ENCODE measurements at regions not wholly inside any gene's neighbourhood (a gene's known extent, or its start where the extent isn't known, plus 50 kb on each side); places are given as distances from the start of the nearest gene placed in this dataset.
"Not testable (repeated sequence)": the region's sequence is repeated elsewhere in the genome, so short reads cannot be mapped to it uniquely, and the experiment has no call there.

DNA sequence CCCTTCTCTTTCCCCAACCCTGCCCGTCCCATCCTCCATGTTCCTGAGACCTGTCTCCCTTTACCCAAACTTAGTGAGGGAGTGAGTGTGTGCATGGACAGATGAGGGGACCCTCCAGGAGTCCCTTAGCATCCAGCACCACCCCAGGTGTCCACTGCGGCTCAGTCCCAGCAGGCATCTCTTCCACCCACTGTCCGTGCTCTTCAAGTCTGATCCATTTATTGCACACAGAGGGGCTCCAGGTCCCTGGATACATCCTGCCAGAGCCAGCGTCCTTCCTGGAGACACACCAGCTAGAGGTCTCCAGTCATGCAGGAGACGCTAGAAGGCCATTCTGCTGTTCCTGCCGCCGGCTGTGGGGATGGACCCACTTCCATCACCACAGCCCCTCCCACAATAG, 239.2 kb downstream of the ADGRD1 start:
- no peak for DNase-seq (ENCODE audit: low read depth)
- TF ChIP-seq, protein P1, sequence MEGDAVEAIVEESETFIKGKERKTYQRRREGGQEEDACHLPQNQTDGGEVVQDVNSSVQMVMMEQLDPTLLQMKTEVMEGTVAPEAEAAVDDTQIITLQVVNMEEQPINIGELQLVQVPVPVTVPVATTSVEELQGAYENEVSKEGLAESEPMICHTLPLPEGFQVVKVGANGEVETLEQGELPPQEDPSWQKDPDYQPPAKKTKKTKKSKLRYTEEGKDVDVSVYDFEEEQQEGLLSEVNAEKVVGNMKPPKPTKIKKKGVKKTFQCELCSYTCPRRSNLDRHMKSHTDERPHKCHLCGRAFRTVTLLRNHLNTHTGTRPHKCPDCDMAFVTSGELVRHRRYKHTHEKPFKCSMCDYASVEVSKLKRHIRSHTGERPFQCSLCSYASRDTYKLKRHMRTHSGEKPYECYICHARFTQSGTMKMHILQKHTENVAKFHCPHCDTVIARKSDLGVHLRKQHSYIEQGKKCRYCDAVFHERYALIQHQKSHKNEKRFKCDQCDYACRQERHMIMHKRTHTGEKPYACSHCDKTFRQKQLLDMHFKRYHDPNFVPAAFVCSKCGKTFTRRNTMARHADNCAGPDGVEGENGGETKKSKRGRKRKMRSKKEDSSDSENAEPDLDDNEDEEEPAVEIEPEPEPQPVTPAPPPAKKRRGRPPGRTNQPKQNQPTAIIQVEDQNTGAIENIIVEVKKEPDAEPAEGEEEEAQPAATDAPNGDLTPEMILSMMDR (conservative IDR thresholded peaks at IDR 0.05; ENCODE audit: low read length): no peak
- H3K4me3 ChIP-seq (ENCODE audit: low read length): no peak overlapping the region

DNA sequence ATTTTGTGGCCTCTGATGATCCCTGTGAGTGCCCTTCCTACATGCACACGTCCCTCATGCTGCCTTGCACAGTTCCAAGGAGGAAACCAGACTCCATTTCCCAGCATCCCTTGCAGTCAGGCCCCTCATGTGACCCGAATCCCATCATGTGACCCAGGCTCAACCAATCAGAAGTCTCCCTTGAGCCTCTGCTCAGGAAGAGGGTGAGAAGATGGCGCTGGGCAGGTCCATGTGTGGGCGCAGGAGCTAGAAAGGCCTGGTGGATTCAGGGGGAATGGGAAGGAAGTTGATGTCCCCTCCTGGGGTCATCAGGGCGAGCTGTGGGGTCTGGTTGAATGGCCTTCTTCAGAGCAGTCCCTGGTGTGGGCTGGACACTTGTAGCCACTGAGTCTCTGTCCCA, 240.5 kb downstream of the ADGRD1 start:
- no peak overlapping the region for H3K4me3 ChIP-seq (ENCODE audit: low read length)
- DNase-seq (ENCODE audit: low read depth): no peak
- TF ChIP-seq, protein P1 (conservative IDR thresholded peaks at IDR 0.05; ENCODE audit: low read length): no peak

DNA sequence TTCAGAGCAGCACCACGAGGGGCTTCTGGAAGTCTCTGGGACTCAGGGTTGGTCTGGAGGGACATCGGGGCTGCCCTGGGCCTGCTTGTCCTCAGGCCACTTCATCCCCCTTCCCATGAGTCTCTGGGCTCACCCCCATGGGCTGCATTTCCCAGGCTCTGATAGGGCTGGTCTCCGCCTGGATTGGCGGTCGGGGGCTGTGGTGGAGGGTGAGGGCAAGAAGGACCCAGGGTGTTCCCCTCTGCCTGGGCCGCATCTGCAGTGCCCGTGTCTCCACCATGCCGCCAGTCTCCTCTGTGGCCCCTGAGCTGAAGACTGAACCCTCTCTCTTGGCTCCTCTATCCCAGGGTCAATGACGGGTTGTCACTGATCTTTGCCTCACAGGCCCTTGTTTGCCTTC, 242.1 kb downstream of the ADGRD1 start:
- TF ChIP-seq, protein P1 (conservative IDR thresholded peaks at IDR 0.05; ENCODE audit: low read length): no peak
- no peak overlapping the region for H3K4me3 ChIP-seq (ENCODE audit: low read length)
- no peak for DNase-seq (ENCODE audit: low read depth)

DNA sequence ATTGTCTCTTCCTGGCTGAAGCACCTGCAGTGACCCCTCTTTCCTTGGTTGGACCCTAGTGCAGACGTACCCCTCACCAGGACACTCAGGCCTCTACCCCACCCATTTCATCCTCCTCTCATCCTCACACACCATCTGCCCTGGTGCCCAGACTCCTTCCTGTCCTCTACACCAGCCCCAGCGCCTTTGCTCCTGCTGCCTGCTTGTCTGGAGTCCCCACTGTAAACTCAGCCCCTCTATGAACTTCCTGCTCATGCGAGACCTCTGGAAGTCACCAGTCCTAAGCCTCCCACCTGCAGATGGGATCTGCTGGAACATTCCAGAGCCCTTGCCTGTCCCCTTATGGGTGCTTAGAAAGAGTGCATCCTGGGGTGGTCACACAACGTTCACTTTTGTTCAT, 242.5 kb downstream of the ADGRD1 start:
- H3K4me3 ChIP-seq (ENCODE audit: low read length): no peak overlapping the region
- TF ChIP-seq, protein P1 (conservative IDR thresholded peaks at IDR 0.05; ENCODE audit: low read length): no peak
- no peak for DNase-seq (ENCODE audit: low read depth)

DNA sequence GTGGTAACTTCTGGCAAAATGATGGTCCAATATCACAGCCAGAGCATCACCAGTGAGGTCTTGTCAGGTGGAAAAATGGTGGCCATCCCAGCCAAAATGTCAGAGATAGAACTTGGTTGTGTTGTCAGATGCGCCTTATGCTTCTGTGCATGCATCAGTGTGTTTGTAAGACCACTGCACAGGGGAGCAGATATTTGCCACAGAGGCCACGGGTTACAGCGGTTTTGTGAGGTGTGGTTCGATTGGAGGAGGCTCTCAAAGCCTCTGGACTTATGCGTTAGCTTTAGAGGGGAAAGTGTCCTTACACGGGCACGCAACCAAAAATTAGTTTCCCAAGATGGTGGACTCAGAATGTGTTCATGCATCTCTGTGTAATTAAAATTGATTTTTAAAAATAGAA, 243.8 kb downstream of the ADGRD1 start:
- no peak overlapping the region for H3K4me3 ChIP-seq (ENCODE audit: low read length)
- TF ChIP-seq, protein P1 (conservative IDR thresholded peaks at IDR 0.05; ENCODE audit: low read length): no peak
- no peak for DNase-seq (ENCODE audit: low read depth)

DNA sequence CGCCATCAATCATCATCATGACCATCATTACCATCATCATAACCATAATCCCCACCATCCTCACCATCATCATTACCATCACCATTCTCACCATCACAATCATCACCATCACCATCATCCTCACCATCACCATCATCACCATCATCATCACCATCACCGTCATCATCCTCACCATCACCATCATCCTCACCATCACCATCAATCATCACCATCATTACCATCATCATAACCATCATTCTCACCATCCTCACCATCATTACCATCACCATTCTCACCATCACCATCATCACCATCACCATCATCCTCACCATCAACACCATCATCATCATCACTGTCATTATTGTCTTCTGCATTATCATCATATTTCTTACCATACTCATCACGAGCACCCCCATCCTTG, 245.5 kb downstream of the ADGRD1 start:
- TF ChIP-seq, protein P1 (conservative IDR thresholded peaks at IDR 0.05; ENCODE audit: low read length): no peak
- H3K4me3 ChIP-seq (ENCODE audit: low read length): no peak overlapping the region
- DNase-seq (ENCODE audit: low read depth): no peak

DNA sequence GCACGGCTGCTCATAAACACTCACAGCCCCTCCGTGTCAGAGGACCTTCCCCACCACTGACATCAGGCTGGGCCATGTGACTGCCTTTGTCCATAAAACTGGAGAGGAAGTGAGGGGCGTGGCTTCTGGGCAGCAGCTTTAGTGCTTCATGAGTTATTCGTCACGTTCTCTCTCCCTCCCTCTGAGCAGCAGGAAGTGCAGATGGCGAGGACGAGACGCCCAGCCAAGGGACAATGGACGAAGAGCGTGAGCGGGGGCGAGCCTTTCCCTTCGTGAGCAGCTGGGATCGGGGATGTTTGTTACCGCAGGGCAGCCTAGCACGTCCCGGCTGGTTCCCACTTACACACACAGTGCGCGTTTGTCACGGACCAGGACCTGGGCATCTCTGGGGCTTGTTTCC, 248.2 kb downstream of the ADGRD1 start:
- H3K4me3 ChIP-seq (ENCODE audit: low read length); DNase-seq (ENCODE audit: low read depth): not testable (repeated sequence)

Data from AG10803 (cell line).